ENCODE measurements at regions not wholly inside any gene's neighbourhood (a gene's known extent, or its start where the extent isn't known, plus 50 kb on each side); places are given as distances from the start of the nearest gene placed in this dataset.

GRCh38 chr7:119382726-119383125, 890.2 kb upstream of the KCND2 start:
- CTCF ChIA-PET = no interaction called here
- no peak overlapping the region for H3K27ac Mint-ChIP-seq
- H3K4me3 Mint-ChIP-seq = no peak overlapping the region
- no peaks in the 10 kb centered on the region for H3K36me3 Mint-ChIP-seq
- DNase-seq = no peak
- no peaks in the 10 kb centered on the region for H3K4me1 Mint-ChIP-seq
- H3K27me3 Mint-ChIP-seq = no peaks in the 10 kb centered on the region
- peaks cover 3% of the 10 kb centered on the region for H3K9me3 Mint-ChIP-seq

GRCh38 chr7:119395024-119395423, 878.0 kb upstream of the KCND2 start:
- Mint-ChIP-seq H3K4me3 (no peak overlapping the region), H3K27me3 (no peaks in the 10 kb centered on the region), H3K36me3 (no peaks in the 10 kb centered on the region), H3K9me3 (no peaks in the 10 kb centered on the region), H3K27ac (no peak overlapping the region), H3K4me1 (no peaks in the 10 kb centered on the region)
- DNase-seq = no peak
- CTCF ChIA-PET = no interaction called here

- H3K27ac Mint-ChIP-seq = no peak overlapping the region
- CTCF ChIA-PET = no interaction called here
- DNase-seq = no peak
- H3K4me1 Mint-ChIP-seq = no peaks in the 10 kb centered on the region
- no peaks in the 10 kb centered on the region for H3K27me3 Mint-ChIP-seq
- H3K4me3 Mint-ChIP-seq = no peak overlapping the region
- no peaks in the 10 kb centered on the region for H3K36me3 Mint-ChIP-seq
- no peaks in the 10 kb centered on the region for H3K9me3 Mint-ChIP-seq
Measured at GRCh38 chr7:119397156-119397555, 875.8 kb upstream of the KCND2 start.

GRCh38 chr7:119408596-119408995, 864.4 kb upstream of the KCND2 start:
- no peak overlapping the region for H3K4me3 Mint-ChIP-seq
- no peak for DNase-seq
- no peaks in the 10 kb centered on the region for H3K27me3 Mint-ChIP-seq
- H3K9me3 Mint-ChIP-seq = peaks cover 9% of the 10 kb centered on the region
- H3K27ac Mint-ChIP-seq = no peak overlapping the region
- no peaks in the 10 kb centered on the region for H3K4me1 Mint-ChIP-seq
- CTCF ChIA-PET = no interaction called here
- no peaks in the 10 kb centered on the region for H3K36me3 Mint-ChIP-seq

- no peaks in the 10 kb centered on the region for H3K36me3 Mint-ChIP-seq
- CTCF ChIA-PET = no interaction called here
- H3K27me3 Mint-ChIP-seq = no peaks in the 10 kb centered on the region
- no peaks in the 10 kb centered on the region for H3K4me1 Mint-ChIP-seq
- no peak for DNase-seq
- H3K9me3 Mint-ChIP-seq = peaks cover 9% of the 10 kb centered on the region
- no peak overlapping the region for H3K27ac Mint-ChIP-seq
- H3K4me3 Mint-ChIP-seq = no peak overlapping the region
Measured at GRCh38 chr7:119413314-119413805, 859.6 kb upstream of the KCND2 start.

GRCh38 chr7:119415682-119416081, 857.3 kb upstream of the KCND2 start:
- H3K4me3 Mint-ChIP-seq = no peak overlapping the region
- H3K9me3 Mint-ChIP-seq = peaks cover 9% of the 10 kb centered on the region
- no peaks in the 10 kb centered on the region for H3K36me3 Mint-ChIP-seq
- H3K27me3 Mint-ChIP-seq = no peaks in the 10 kb centered on the region
- no peaks in the 10 kb centered on the region for H3K4me1 Mint-ChIP-seq
- CTCF ChIA-PET = no interaction called here
- no peak overlapping the region for H3K27ac Mint-ChIP-seq
- no peak for DNase-seq

- H3K4me3 Mint-ChIP-seq = no peak overlapping the region
- peaks cover 2% of the 10 kb centered on the region for H3K9me3 Mint-ChIP-seq
- CTCF ChIA-PET = no interaction called here
- H3K27ac Mint-ChIP-seq = no peak overlapping the region
- no peak for DNase-seq
- no peaks in the 10 kb centered on the region for H3K27me3 Mint-ChIP-seq
- no peaks in the 10 kb centered on the region for H3K4me1 Mint-ChIP-seq
- no peaks in the 10 kb centered on the region for H3K36me3 Mint-ChIP-seq
Measured at GRCh38 chr7:119421657-119422056, 851.3 kb upstream of the KCND2 start.

GRCh38 chr7:119436882-119437281, 836.1 kb upstream of the KCND2 start:
- H3K27ac Mint-ChIP-seq = no peak overlapping the region
- peaks cover 6% of the 10 kb centered on the region for H3K9me3 Mint-ChIP-seq
- H3K4me1 Mint-ChIP-seq = no peaks in the 10 kb centered on the region
- no peak overlapping the region for H3K4me3 Mint-ChIP-seq
- CTCF ChIA-PET = no interaction called here
- no peaks in the 10 kb centered on the region for H3K27me3 Mint-ChIP-seq
- no peak for DNase-seq
- no peaks in the 10 kb centered on the region for H3K36me3 Mint-ChIP-seq

GRCh38 chr7:119438315-119438714, 834.7 kb upstream of the KCND2 start:
- Mint-ChIP-seq H3K4me1 (no peaks in the 10 kb centered on the region), H3K4me3 (no peak overlapping the region), H3K27me3 (no peaks in the 10 kb centered on the region), H3K36me3 (no peaks in the 10 kb centered on the region), H3K9me3 (peaks cover 5% of the 10 kb centered on the region), H3K27ac (no peak overlapping the region)
- CTCF ChIA-PET = no interaction called here
- no peak for DNase-seq

- no peaks in the 10 kb centered on the region for H3K4me1 Mint-ChIP-seq
- H3K4me3 Mint-ChIP-seq = no peak overlapping the region
- CTCF ChIA-PET = no interaction called here
- H3K27ac Mint-ChIP-seq = no peak overlapping the region
- no peaks in the 10 kb centered on the region for H3K36me3 Mint-ChIP-seq
- peaks cover 6% of the 10 kb centered on the region for H3K9me3 Mint-ChIP-seq
- DNase-seq = no peak
- no peaks in the 10 kb centered on the region for H3K27me3 Mint-ChIP-seq
Measured at GRCh38 chr7:119439192-119439591, 833.8 kb upstream of the KCND2 start.

GRCh38 chr7:119452401-119452800, 820.6 kb upstream of the KCND2 start:
- CTCF ChIA-PET = no interaction called here
- Mint-ChIP-seq H3K4me3 (no peak overlapping the region), H3K36me3 (no peaks in the 10 kb centered on the region), H3K9me3 (peaks cover 4% of the 10 kb centered on the region), H3K4me1 (no peaks in the 10 kb centered on the region), H3K27ac (no peak overlapping the region), H3K27me3 (no peaks in the 10 kb centered on the region)
- DNase-seq = no peak

- H3K27ac Mint-ChIP-seq = no peak overlapping the region
- H3K4me1 Mint-ChIP-seq = no peaks in the 10 kb centered on the region
- no peak for DNase-seq
- no peaks in the 10 kb centered on the region for H3K27me3 Mint-ChIP-seq
- no peaks in the 10 kb centered on the region for H3K36me3 Mint-ChIP-seq
- H3K9me3 Mint-ChIP-seq = peaks cover 3% of the 10 kb centered on the region
- no peak overlapping the region for H3K4me3 Mint-ChIP-seq
- CTCF ChIA-PET = no interaction called here
Measured at GRCh38 chr7:119465798-119466305, 807.1 kb upstream of the KCND2 start.

GRCh38 chr7:119472408-119473038, 800.5 kb upstream of the KCND2 start:
- no peak overlapping the region for H3K27ac Mint-ChIP-seq
- CTCF ChIA-PET = interaction anchor here (1.6 kb wide), 1 partner anchor 9 kb away, joined by 4 read pairs; no protein-coding TSS in a partner anchor
- no peaks in the 10 kb centered on the region for H3K36me3 Mint-ChIP-seq
- H3K4me3 Mint-ChIP-seq = no peak overlapping the region
- peaks cover 1% of the 10 kb centered on the region for H3K9me3 Mint-ChIP-seq
- no peaks in the 10 kb centered on the region for H3K4me1 Mint-ChIP-seq
- no peaks in the 10 kb centered on the region for H3K27me3 Mint-ChIP-seq
- DNase-seq = no peak

- DNase-seq = no peak
- H3K27me3 Mint-ChIP-seq = no peaks in the 10 kb centered on the region
- H3K36me3 Mint-ChIP-seq = no peaks in the 10 kb centered on the region
- no peak overlapping the region for H3K27ac Mint-ChIP-seq
- H3K9me3 Mint-ChIP-seq = peaks cover 4% of the 10 kb centered on the region
- H3K4me3 Mint-ChIP-seq = no peak overlapping the region
- CTCF ChIA-PET = no interaction called here
- no peaks in the 10 kb centered on the region for H3K4me1 Mint-ChIP-seq
Measured at GRCh38 chr7:119482209-119482608, 790.8 kb upstream of the KCND2 start.

GRCh38 chr7:119482671-119483070, 790.3 kb upstream of the KCND2 start:
- H3K27ac Mint-ChIP-seq = no peak overlapping the region
- H3K36me3 Mint-ChIP-seq = no peaks in the 10 kb centered on the region
- H3K4me3 Mint-ChIP-seq = no peak overlapping the region
- CTCF ChIA-PET = no interaction called here
- no peaks in the 10 kb centered on the region for H3K27me3 Mint-ChIP-seq
- DNase-seq = no peak
- peaks cover 4% of the 10 kb centered on the region for H3K9me3 Mint-ChIP-seq
- no peaks in the 10 kb centered on the region for H3K4me1 Mint-ChIP-seq

GRCh38 chr7:119483364-119483763, 789.6 kb upstream of the KCND2 start:
- no peak overlapping the region for H3K4me3 Mint-ChIP-seq
- peaks cover 4% of the 10 kb centered on the region for H3K9me3 Mint-ChIP-seq
- no peaks in the 10 kb centered on the region for H3K36me3 Mint-ChIP-seq
- CTCF ChIA-PET = no interaction called here
- no peak overlapping the region for H3K27ac Mint-ChIP-seq
- no peak for DNase-seq
- no peaks in the 10 kb centered on the region for H3K27me3 Mint-ChIP-seq
- H3K4me1 Mint-ChIP-seq = no peaks in the 10 kb centered on the region

Data from activated naive CD4-positive, alpha-beta T cell treated with anti-CD3 and anti-CD28 coated beads, Interleukin-2, amount 10 ng/mL, durations not matched to agents 7 days and 5 days (primary cell).